ENCODE measurements at regions not wholly inside any gene's neighbourhood (a gene's known extent, or its start where the extent isn't known, plus 50 kb on each side); places are given as distances from the start of the nearest gene placed in this dataset.
"Not testable (repeated sequence)": the region's sequence is repeated elsewhere in the genome, so short reads cannot be mapped to it uniquely, and the experiment has no call there.

- DNase-seq (no peak), ATAC-seq (ENCODE audit: low FRiP score) (no peak)
- H3K4me1 ChIP-seq (ENCODE audit: control insufficient read depth in 1 of 2, insufficient read depth in 2 of 2, low read length in 2 of 2) = no peaks in the 10 kb centered on the region
- H3K4me3 ChIP-seq (ENCODE audit: low read length in 2 of 2) = no peak overlapping the region
- H3K27me3 ChIP-seq (ENCODE audit: control insufficient read depth in 1 of 2, insufficient read depth in 2 of 2, low read length in 1 of 2) = no peaks in the 10 kb centered on the region
- H3K9me3 ChIP-seq (ENCODE audit: control insufficient read depth, low read length) = no peaks in the 10 kb centered on the region
- WGBS, 2 donors = 86 to 92% methylated on average over 3 of the region's 3 CpGs
- intact Hi-C loops (cut with DNase I) = no loop called here
- no peak overlapping the region for H3K27ac ChIP-seq (ENCODE audit: low read depth in 1 of 2, low read length in 2 of 2)
- no peaks in the 10 kb centered on the region for H3K36me3 ChIP-seq (ENCODE audit: control insufficient read depth in 1 of 2, insufficient read depth in 2 of 2, low read length in 1 of 2)
These were observed 52.0 kb downstream of the ZC3H11B start for GRCh38 chr1:219560856-219561255.

- DNase-seq = no peak
These were observed 53.0 kb downstream of the ZC3H11B start for GRCh38 chr1:219559899-219560298.

GRCh38 chr1:219555806-219556205 is 57.1 kb downstream of the ZC3H11B start:
- intact Hi-C loops (cut with DNase I) = no loop called here
- H3K27me3 ChIP-seq (ENCODE audit: control insufficient read depth in 1 of 2, insufficient read depth in 2 of 2, low read length in 1 of 2) = no peaks in the 10 kb centered on the region
- H3K27ac ChIP-seq (ENCODE audit: low read depth in 1 of 2, low read length in 2 of 2) = no peak overlapping the region

More at GRCh38 chr1:219559899-219560298, 53.0 kb downstream of the ZC3H11B start:
- no peaks in the 10 kb centered on the region for H3K4me1 ChIP-seq (ENCODE audit: control insufficient read depth in 1 of 2, insufficient read depth in 2 of 2, low read length in 2 of 2)
- no peak overlapping the region for H3K27ac ChIP-seq (ENCODE audit: low read depth in 1 of 2, low read length in 2 of 2)
- intact Hi-C loops (cut with DNase I) = no loop called here
- no peaks in the 10 kb centered on the region for H3K9me3 ChIP-seq (ENCODE audit: control insufficient read depth, low read length)
- ATAC-seq (ENCODE audit: low FRiP score) = no peak
- WGBS, 2 donors = 78 to 86% methylated on average over 4 of the region's 4 CpGs
- H3K36me3 ChIP-seq (ENCODE audit: control insufficient read depth in 1 of 2, insufficient read depth in 2 of 2, low read length in 1 of 2) = no peaks in the 10 kb centered on the region
- H3K4me3 ChIP-seq (ENCODE audit: low read length in 2 of 2) = no peak overlapping the region
- H3K27me3 ChIP-seq (ENCODE audit: control insufficient read depth in 1 of 2, insufficient read depth in 2 of 2, low read length in 1 of 2) = no peaks in the 10 kb centered on the region

GRCh38 chr1:219555031-219555692 is 57.7 kb downstream of the ZC3H11B start:
- no peaks in the 10 kb centered on the region for H3K36me3 ChIP-seq (ENCODE audit: control insufficient read depth in 1 of 2, insufficient read depth in 2 of 2, low read length in 1 of 2)
- H3K4me3 ChIP-seq (ENCODE audit: low read length in 2 of 2) = no peak overlapping the region
- WGBS, 2 donors = 71 to 74% methylated on average over 7 of the region's 7 CpGs
- DNase-seq (no peak), ATAC-seq (ENCODE audit: low FRiP score) (no peak)
- H3K27ac ChIP-seq (ENCODE audit: low read depth in 1 of 2, low read length in 2 of 2) = no peak overlapping the region
- peaks cover 0 to 3% of the 10 kb centered on the region in 2 donors for H3K4me1 ChIP-seq (ENCODE audit: control insufficient read depth in 1 of 2, insufficient read depth in 2 of 2, low read length in 2 of 2)
- H3K9me3 ChIP-seq (ENCODE audit: control insufficient read depth, low read length) = no peaks in the 10 kb centered on the region
- H3K27me3 ChIP-seq (ENCODE audit: control insufficient read depth in 1 of 2, insufficient read depth in 2 of 2, low read length in 1 of 2) = no peaks in the 10 kb centered on the region
- intact Hi-C loops (cut with DNase I) = no loop called here

More at GRCh38 chr1:219555806-219556205, 57.1 kb downstream of the ZC3H11B start:
- DNase-seq = no peak
- Histone ChIP-seq H3K36me3 (ENCODE audit: control insufficient read depth in 1 of 2, insufficient read depth in 2 of 2, low read length in 1 of 2) (no peaks in the 10 kb centered on the region), H3K9me3 (ENCODE audit: control insufficient read depth, low read length) (no peaks in the 10 kb centered on the region), H3K4me3 (ENCODE audit: low read length in 2 of 2) (no peak overlapping the region), H3K4me1 (ENCODE audit: control insufficient read depth in 1 of 2, insufficient read depth in 2 of 2, low read length in 2 of 2) (peaks cover 0 to 3% of the 10 kb centered on the region in 2 donors)
- 11 to 16% methylated on average over 2 of the region's 2 CpGs for WGBS, 2 donors
- ATAC-seq (ENCODE audit: low FRiP score) = no peak

GRCh38 chr1:219553934-219554502 is 58.9 kb downstream of the ZC3H11B start:
- intact Hi-C loops (cut with DNase I) = no loop called here
- no peak for ATAC-seq (ENCODE audit: low FRiP score)
- H3K27ac ChIP-seq (ENCODE audit: low read depth in 1 of 2, low read length in 2 of 2) = no peak overlapping the region

GRCh38 chr1:219550201-219550600 is 62.7 kb downstream of the ZC3H11B start:
- DNase-seq = no peak
- Histone ChIP-seq H3K4me3 (ENCODE audit: low read length in 2 of 2) (no peak overlapping the region), H3K36me3 (ENCODE audit: control insufficient read depth in 1 of 2, insufficient read depth in 2 of 2, low read length in 1 of 2) (no peaks in the 10 kb centered on the region), H3K9me3 (ENCODE audit: control insufficient read depth, low read length) (no peaks in the 10 kb centered on the region), H3K27me3 (ENCODE audit: control insufficient read depth in 1 of 2, insufficient read depth in 2 of 2, low read length in 1 of 2) (no peaks in the 10 kb centered on the region), H3K4me1 (ENCODE audit: control insufficient read depth in 1 of 2, insufficient read depth in 2 of 2, low read length in 2 of 2) (peaks cover 0 to 3% of the 10 kb centered on the region in 2 donors), H3K27ac (ENCODE audit: low read depth in 1 of 2, low read length in 2 of 2) (no peak overlapping the region)
- intact Hi-C loops (cut with DNase I) = no loop called here
- peak; percentile 46 for ATAC-seq (ENCODE audit: low FRiP score)
- 8 to 13% methylated on average over 2 of the region's 2 CpGs for WGBS, 2 donors

More at GRCh38 chr1:219553934-219554502, 58.9 kb downstream of the ZC3H11B start:
- Histone ChIP-seq H3K9me3 (ENCODE audit: control insufficient read depth, low read length) (no peaks in the 10 kb centered on the region), H3K4me3 (ENCODE audit: low read length in 2 of 2) (no peak overlapping the region), H3K4me1 (ENCODE audit: control insufficient read depth in 1 of 2, insufficient read depth in 2 of 2, low read length in 2 of 2) (peaks cover 0 to 3% of the 10 kb centered on the region in 2 donors), H3K36me3 (ENCODE audit: control insufficient read depth in 1 of 2, insufficient read depth in 2 of 2, low read length in 1 of 2) (no peaks in the 10 kb centered on the region), H3K27me3 (ENCODE audit: control insufficient read depth in 1 of 2, insufficient read depth in 2 of 2, low read length in 1 of 2) (no peaks in the 10 kb centered on the region)
- WGBS, 2 donors = 46 to 49% methylated on average over 3 of the region's 3 CpGs
- no peak for DNase-seq

- DNase-seq = no peak
- H3K9me3 ChIP-seq (ENCODE audit: control insufficient read depth, low read length) = no peaks in the 10 kb centered on the region
- ATAC-seq (ENCODE audit: low FRiP score) = no peak
- H3K4me1 ChIP-seq (ENCODE audit: control insufficient read depth in 1 of 2, insufficient read depth in 2 of 2, low read length in 2 of 2) = peaks cover 0 to 2% of the 10 kb centered on the region in 2 donors
- H3K27me3 ChIP-seq (ENCODE audit: control insufficient read depth in 1 of 2, insufficient read depth in 2 of 2, low read length in 1 of 2) = no peaks in the 10 kb centered on the region
- no peak overlapping the region for H3K4me3 ChIP-seq (ENCODE audit: low read length in 2 of 2)
- no peak overlapping the region for H3K27ac ChIP-seq (ENCODE audit: low read depth in 1 of 2, low read length in 2 of 2)
- H3K36me3 ChIP-seq (ENCODE audit: control insufficient read depth in 1 of 2, insufficient read depth in 2 of 2, low read length in 1 of 2) = no peaks in the 10 kb centered on the region
- intact Hi-C loops (cut with DNase I) = no loop called here
These were observed 63.7 kb downstream of the ZC3H11B start for GRCh38 chr1:219549215-219549614.

GRCh38 chr1:219548386-219548785 is 64.5 kb downstream of the ZC3H11B start:
- Histone ChIP-seq H3K36me3 (ENCODE audit: control insufficient read depth in 1 of 2, insufficient read depth in 2 of 2, low read length in 1 of 2) (no peaks in the 10 kb centered on the region), H3K9me3 (ENCODE audit: control insufficient read depth, low read length) (no peaks in the 10 kb centered on the region), H3K27ac (ENCODE audit: low read depth in 1 of 2, low read length in 2 of 2) (no peak overlapping the region), H3K4me3 (ENCODE audit: low read length in 2 of 2) (no peak overlapping the region), H3K27me3 (ENCODE audit: control insufficient read depth in 1 of 2, insufficient read depth in 2 of 2, low read length in 1 of 2) (no peaks in the 10 kb centered on the region), H3K4me1 (ENCODE audit: control insufficient read depth in 1 of 2, insufficient read depth in 2 of 2, low read length in 2 of 2) (no peaks in the 10 kb centered on the region)
- no peak for ATAC-seq (ENCODE audit: low FRiP score)
- 96 to 97% methylated on average over 1 of the region's 1 CpG for WGBS, 2 donors
- no peak for DNase-seq
- intact Hi-C loops (cut with DNase I) = no loop called here

- H3K9me3 ChIP-seq (ENCODE audit: control insufficient read depth, low read length); H3K36me3 ChIP-seq (ENCODE audit: control insufficient read depth in 1 of 2, insufficient read depth in 2 of 2, low read length in 1 of 2); H3K4me1 ChIP-seq (ENCODE audit: control insufficient read depth in 1 of 2, insufficient read depth in 2 of 2, low read length in 2 of 2); intact Hi-C loops (cut with DNase I); DNase-seq; H3K27me3 ChIP-seq (ENCODE audit: control insufficient read depth in 1 of 2, insufficient read depth in 2 of 2, low read length in 1 of 2); H3K27ac ChIP-seq (ENCODE audit: low read depth in 1 of 2, low read length in 2 of 2); ATAC-seq (ENCODE audit: low FRiP score); H3K4me3 ChIP-seq (ENCODE audit: low read length in 2 of 2): not testable (repeated sequence)
- WGBS, 2 donors = 97% methylated on average over 14 to 31 of the region's 31 CpGs
These were observed 67.1 kb downstream of the ZC3H11B start for GRCh38 chr1:219545756-219546155.
